Thyroid gland (tissue), 4 donors: ENCODE measurements at regions not wholly inside any gene's neighbourhood (a gene's known extent, or its start where the extent isn't known, plus 50 kb on each side); places are given as distances from the start of the nearest gene placed in this dataset.

Source experiments
- CTCF ChIP-seq, 6 experiments: fragments of 200-600 bp in 3 of 6; fragments of 450-650 bp in 3 of 6; sonication (generic) in 3 of 6; IDR thresholded peaks; one replicate each; pipeline ENCODE4 v1.5.1; 2016 to 2019; ENCODE audit warnings: antibody characterized with exemption in 6 of 6, mild to moderate bottlenecking in 2 of 6, inconsistent platforms in 1 of 6, moderate library complexity in 1 of 6
- POLR2A ChIP-seq, 2 donors: fragments of 450-650 bp; IDR thresholded peaks; one replicate each; pipeline ENCODE4 v1.6.1; 2017; ENCODE audit warnings: antibody characterized with exemption in 2 of 2, mild to moderate bottlenecking in 2 of 2, moderate library complexity in 1 of 2

GRCh38 chr3:66778777-66779176 lies 219.3 kb upstream of the KBTBD8 start:
- no peak for TF ChIP-seq POLR2A (IDR thresholded peaks at IDR 0.05)
- no peak for TF ChIP-seq CTCF (IDR thresholded peaks at IDR 0.05)
